ENCODE measurements at regions not wholly inside any gene's neighbourhood (a gene's known extent, or its start where the extent isn't known, plus 50 kb on each side); places are given as distances from the start of the nearest gene placed in this dataset.

DNA sequence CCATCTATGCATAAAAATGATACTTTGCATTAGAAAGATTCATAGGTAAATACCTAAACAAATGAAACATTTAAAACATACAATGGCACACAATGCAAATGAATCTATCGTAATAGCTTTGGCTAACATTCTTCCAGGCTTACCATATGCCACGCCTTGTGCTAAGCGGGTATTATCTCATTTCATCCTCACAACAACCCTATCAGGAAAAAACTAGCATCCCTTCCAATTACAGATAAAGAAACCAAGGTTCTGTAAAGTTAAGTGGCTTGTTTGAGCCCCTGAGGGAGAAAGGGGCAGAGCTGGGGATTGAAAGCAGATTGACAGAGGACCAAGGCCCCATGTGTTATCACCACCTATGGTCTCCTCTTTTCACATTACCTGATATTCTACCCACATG, 145.4 kb upstream of the ETAA1 start:
- in situ Hi-C loops (cut with HindIII; ENCODE audit: low pct_unique_long_range_greater_than_20kb, low sequenced_read_pairs) = no loop called here

DNA sequence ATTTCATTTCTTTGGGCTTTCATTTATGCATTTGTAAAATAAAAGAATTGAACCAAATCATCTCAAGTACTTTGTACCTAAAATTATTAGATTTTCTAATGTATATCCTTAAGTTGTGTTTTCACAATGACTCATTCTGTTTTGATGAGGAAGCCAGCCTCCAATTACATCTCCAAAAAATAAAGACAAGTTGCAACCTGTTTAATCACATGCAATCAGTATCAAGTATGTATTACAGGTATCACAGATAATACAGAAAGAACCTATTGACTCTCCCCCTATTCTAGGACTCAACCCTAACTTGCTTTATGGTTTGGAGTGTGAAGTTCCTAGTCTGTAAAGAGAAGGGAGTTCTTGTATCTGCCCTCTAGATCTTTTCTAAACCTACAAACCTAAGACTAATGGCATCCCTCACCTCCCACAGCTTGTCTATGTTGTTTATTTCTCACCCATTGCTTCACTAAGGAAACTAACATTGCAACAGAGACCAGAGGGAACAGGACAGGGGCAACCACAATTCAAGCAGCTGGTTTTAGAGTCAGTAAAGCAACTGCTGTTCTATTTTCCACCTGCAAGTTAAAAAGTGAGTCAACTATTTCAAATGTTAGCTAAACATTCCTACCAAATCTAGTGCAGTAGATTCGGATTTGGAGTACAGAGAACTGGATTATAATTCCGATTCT, 141.1 kb upstream of the ETAA1 start:
- no peak for DNase-seq (ENCODE audit: low read depth)
- in situ Hi-C loops (cut with HindIII; ENCODE audit: low pct_unique_long_range_greater_than_20kb, low sequenced_read_pairs) = no loop called here

More for the DNA sequence above, 145.4 kb upstream of the ETAA1 start:
- DNase-seq (ENCODE audit: low read depth) = no peak

DNA sequence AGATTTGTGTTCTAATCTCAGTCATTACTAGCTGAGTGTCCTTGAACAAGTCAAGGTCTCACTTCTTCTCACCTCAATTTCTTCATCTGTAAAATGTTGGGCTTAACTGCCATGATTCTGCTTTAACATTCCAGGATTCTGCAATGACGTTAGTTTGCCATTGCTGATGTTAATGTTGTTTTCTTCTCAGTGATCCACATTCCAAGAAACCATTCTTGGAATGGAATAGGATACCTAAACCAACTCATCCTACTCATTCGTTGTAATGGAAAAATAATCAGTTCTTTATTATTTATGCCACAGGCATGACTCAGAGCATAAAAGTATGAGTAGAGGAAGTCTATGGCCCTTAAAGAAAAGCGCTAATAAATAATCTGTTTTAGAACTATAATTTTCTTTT, 140.2 kb upstream of the ETAA1 start:
- in situ Hi-C loops (cut with HindIII; ENCODE audit: low pct_unique_long_range_greater_than_20kb, low sequenced_read_pairs) = no loop called here
- DNase-seq (ENCODE audit: low read depth) = peak; percentile 34

DNA sequence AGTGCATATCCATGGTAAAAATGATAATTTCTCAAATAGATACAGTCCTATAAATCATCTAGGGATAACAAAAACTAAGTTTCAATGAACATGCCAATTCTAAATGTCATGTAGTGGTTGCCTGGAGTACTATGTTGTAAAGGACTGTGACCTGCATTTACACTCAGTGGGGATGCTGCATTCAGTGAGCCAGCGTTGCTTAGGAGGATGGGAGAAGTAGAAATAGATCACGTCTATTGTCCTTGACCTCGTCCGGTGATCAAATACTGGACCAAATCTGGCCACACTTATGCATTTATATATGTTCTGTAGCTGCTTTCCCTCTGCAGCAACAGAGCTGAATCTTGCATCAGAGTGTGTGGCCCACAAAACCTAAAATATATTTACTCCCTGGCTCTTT, 139.0 kb upstream of the ETAA1 start:
- no peak for DNase-seq (ENCODE audit: low read depth)
- in situ Hi-C loops (cut with HindIII; ENCODE audit: low pct_unique_long_range_greater_than_20kb, low sequenced_read_pairs) = no loop called here

DNA sequence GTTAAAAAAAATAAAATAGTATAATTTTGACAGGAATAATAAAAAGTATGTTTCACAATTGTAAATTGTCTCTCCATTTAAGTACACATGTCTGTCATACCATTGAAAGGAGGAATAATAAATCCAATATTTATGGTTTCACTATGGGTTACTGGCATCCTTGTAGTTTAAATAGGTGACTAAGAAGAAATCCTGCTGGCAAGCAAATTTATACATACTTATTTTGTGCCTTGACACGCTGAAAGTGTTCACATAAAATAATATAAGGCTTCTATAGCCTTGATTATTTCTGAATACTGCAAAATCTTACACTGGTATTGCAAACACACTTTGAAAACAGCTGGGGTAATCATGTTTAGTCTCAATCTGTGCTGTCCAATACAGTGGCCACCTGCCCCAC, 138.3 kb upstream of the ETAA1 start:
- no peak for DNase-seq (ENCODE audit: low read depth)
- in situ Hi-C loops (cut with HindIII; ENCODE audit: low pct_unique_long_range_greater_than_20kb, low sequenced_read_pairs) = no loop called here

DNA sequence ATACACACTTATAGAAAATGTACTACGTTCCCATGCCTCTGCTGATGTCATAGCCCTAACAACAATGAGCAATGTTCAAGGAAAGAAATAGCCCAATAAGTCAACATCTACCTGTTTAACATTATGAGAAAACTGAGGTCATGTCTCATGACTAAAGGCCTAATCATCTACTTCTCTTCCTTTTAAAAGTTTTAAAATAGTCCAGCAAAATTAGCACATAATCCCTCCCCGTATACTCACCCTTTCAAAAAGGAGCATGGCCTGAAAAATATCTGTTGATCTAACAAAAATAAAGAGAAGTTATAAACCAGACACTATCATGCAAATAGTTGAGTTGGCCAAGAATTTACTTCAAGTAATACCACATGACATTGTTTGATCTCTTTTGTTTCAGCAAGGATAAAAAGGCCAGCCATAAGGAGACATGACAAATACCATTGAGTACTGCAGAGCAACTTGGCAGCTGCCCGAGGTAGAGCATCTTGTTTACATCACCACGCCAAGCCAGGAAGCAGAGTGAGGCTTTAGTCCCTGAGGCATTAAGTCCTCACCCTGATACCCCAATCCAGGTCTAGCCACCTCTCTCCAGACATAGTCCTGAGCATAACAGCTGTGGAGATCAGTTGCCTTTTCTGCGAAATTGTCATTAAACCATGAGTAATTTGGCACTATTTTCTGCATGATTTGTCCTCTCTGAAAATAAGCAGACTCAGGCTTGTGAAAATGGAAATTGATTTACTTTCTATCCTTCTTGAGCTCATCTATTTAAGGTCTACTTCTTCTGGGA, 137.4 kb upstream of the ETAA1 start:
- in situ Hi-C loops (cut with HindIII; ENCODE audit: low pct_unique_long_range_greater_than_20kb, low sequenced_read_pairs) = no loop called here
- DNase-seq (ENCODE audit: low read depth) = peak; percentile 91

DNA sequence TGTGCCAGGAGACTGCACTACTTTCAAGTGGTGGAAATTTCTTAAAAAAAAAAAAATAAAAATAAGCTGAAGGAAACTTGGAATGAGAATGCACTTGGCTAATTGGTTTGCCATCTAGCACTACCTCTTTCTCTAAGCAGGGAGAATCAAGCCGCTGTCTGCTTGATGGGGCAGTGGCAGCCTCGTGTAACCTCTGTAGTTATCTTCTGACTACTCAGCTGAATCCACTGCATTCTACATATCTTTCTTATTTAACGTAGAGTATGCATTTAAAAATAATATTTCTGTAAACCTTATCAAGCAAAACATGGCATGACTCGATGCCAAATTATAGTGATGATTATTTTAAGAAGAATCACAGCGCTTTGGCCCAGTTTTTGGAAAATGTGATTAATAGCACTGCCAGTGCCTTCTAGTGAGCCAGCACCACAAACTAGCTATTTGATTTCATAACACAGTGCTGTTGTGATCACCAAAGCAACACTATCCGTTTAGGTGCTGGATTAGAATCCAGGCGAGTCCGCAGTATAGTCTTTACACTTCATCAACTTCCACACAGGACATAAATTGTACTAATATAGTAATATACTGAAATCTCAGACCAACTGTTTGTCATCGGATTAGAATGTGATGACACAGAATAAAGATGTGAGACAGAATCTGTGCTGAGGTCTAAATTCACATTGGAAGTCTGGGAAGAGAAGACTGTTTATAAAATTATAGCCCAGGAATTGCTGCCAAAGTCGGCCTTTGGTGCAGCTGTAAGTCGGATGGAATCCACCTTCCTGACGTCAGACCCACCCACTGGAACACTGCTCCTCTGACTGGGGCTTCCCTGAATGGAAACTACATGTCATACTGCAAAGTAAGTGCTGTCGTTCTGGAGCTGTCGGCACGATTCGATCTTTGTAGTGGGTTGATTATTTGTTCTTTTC, 136.5 kb upstream of the ETAA1 start:
- peak; percentile 88 for DNase-seq (ENCODE audit: low read depth)
- in situ Hi-C loops (cut with HindIII; ENCODE audit: low pct_unique_long_range_greater_than_20kb, low sequenced_read_pairs) = no loop called here

DNA sequence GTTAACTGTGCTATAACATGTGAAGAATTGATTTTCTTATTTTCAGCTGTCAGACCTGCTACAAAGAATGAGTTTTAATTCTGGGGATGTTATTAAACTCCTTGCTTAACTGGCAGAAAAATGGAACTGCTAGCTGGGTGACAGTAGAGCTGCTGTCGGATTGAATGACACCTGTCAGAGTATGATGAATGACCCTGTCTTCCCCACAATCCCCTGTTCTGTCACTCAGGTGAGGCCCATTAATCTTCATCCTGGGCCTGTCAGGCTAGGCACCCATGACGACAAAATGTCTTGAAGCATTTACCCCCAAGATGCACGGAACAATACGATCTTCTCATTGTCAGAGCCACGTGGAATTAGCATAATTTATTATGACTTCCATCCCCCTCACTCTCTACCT, 129.9 kb upstream of the ETAA1 start:
- no peak for DNase-seq (ENCODE audit: low read depth)
- in situ Hi-C loops (cut with HindIII; ENCODE audit: low pct_unique_long_range_greater_than_20kb, low sequenced_read_pairs) = no loop called here

DNA sequence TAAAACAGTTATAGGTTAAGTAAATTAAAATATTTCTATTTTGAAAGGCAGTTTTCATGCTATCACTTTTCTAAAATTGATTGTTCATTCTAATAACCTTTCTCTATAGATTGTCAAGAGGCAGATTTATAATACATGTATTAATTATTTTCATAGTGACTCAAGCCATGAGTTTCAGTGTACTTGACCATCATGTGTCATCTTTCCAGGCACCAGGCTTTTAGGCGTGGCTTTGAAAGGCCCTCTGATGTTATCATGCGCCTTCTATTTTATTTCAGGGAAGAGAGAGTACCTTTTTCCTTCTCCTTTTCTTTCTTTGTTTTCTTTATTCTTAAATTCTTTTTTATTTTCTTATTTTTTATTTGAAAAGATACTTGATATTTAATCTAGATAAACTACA, 128.3 kb upstream of the ETAA1 start:
- in situ Hi-C loops (cut with HindIII; ENCODE audit: low pct_unique_long_range_greater_than_20kb, low sequenced_read_pairs) = no loop called here
- DNase-seq (ENCODE audit: low read depth) = no peak

DNA sequence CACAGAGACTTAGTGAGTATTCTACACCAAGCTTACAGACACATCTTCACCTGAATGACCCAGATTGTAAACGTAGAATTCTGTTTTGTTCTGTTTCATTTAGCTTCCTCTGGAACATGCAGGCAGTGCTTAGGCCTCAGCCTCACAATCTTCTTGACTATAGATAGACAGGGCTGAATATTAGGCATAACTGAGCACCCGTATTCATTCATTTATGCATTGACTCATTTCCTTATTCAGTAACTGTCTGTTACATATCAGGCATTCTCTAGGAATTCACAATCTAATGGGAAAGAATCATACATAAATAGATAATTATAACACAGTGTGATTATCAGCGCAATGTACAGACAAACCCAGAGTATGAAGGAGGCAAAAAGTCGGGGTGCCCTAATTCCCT, 124.9 kb upstream of the ETAA1 start:
- DNase-seq (ENCODE audit: low read depth) = no peak
- in situ Hi-C loops (cut with HindIII; ENCODE audit: low pct_unique_long_range_greater_than_20kb, low sequenced_read_pairs) = no loop called here

DNA sequence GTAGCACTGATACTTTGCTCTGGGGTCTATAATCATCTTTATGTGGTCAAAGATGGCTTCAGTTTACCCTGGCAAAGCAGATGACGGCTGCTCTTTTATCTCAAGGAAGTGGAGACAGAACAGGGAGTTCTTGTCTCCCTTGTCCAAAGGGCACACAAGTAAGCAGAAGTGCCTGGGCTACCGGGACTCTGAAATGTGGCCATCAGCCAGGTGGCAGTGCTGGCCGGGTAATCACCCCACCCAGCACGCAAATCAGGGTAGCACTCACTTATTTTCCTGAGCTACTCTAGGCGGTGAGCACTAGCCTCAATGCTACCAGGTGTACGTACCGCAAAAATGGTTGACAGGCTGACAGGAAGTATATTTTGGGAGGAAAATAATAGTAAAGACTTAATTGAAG, 119.7 kb upstream of the ETAA1 start:
- in situ Hi-C loops (cut with HindIII; ENCODE audit: low pct_unique_long_range_greater_than_20kb, low sequenced_read_pairs) = no loop called here
- no peak for DNase-seq (ENCODE audit: low read depth)

DNA sequence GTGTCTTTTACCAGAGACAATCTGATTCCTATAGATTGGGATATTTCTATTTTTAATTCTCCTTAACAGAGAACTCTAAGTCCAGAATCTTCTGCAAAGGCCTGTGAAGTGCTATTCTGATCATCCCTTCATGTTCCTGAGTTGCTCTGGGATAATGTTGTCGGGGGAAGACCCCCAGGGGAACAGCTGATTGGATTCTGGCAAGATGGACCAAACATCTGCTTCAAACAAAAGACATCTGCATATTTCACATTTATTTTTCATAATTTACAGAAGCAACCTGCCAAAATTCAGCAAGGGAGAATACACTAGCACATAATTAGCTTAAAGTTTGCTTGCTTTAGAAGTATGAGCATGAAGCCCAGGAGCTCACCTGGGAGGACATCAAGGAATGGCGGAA, 116.0 kb upstream of the ETAA1 start:
- DNase-seq (ENCODE audit: low read depth) = no peak
- in situ Hi-C loops (cut with HindIII; ENCODE audit: low pct_unique_long_range_greater_than_20kb, low sequenced_read_pairs) = no loop called here

DNA sequence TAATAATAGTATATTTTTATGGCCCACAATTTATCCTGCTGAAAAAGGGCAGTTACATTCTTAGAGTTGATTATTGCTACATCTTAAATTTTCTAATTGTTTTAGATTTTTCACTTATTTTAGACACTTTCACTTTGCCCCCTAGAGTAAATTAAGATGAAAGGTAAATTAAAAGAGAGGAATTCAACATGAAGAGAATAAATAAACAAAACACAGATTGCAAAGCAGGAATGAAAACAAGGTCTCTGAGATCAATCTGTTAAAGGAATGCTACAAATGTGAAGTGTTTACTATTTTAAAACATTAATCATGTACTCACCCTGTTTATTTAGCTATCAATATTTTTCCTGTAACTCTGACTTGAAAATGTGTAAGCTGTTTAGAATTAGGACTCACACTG, 113.5 kb upstream of the ETAA1 start:
- no peak for DNase-seq (ENCODE audit: low read depth)
- in situ Hi-C loops (cut with HindIII; ENCODE audit: low pct_unique_long_range_greater_than_20kb, low sequenced_read_pairs) = no loop called here

DNA sequence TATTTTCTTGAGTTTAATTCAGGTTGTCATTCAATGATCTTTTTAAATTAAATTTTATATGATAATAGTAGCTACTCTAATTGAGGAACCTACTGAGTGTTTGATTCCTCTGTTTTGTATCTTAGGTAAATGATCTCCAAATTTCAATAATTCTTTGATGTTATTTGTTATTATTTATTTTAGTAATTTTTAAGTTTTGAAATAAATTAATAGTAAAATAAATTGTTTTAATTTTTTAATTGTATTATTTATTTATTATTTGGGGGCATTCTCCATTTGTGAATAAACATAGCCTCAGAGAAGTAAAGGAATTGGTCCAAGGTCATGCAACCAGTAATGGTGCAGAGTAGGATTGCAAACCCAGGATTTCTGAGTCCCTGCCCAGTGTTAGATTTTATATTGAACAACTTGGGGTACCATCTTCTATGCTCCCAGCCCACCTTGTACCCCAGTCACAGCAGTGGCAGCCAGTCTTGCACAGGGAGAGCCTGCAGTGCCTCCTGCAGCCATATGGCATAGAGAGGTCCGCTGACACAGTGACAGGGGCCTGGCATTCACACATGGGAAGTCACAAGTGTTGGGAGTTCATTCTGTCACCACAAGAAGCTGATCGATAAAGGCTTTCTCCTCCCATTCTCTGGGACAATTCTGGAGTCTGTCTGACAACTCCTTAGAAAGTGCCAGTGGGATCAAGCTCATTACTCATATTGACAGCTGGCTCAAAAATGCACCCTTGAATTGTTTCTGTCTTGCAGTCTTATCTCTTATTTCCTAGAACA, 110.0 kb upstream of the ETAA1 start:
- in situ Hi-C loops (cut with HindIII; ENCODE audit: low pct_unique_long_range_greater_than_20kb, low sequenced_read_pairs) = no loop called here
- no peak for DNase-seq (ENCODE audit: low read depth)

DNA sequence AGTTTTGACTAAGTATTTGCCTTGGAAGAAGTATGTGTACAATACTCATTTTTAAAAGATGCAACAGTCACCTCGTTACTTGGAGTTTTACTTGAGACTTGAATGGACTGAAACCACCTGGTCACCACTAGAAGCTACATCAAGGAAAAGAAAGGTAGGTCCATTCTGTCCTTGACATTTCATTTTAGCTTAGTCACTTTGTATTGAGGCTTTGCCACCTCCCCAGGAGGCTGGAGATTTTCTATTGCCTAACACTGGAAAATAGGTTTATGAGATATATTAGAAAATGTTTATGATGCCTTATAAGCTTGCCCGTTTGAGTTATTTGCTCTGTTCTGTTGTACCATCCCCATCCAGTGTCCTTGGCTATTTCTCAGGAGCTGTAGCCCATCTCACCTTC, 107.9 kb upstream of the ETAA1 start:
- no peak for DNase-seq (ENCODE audit: low read depth)
- in situ Hi-C loops (cut with HindIII; ENCODE audit: low pct_unique_long_range_greater_than_20kb, low sequenced_read_pairs) = no loop called here

DNA sequence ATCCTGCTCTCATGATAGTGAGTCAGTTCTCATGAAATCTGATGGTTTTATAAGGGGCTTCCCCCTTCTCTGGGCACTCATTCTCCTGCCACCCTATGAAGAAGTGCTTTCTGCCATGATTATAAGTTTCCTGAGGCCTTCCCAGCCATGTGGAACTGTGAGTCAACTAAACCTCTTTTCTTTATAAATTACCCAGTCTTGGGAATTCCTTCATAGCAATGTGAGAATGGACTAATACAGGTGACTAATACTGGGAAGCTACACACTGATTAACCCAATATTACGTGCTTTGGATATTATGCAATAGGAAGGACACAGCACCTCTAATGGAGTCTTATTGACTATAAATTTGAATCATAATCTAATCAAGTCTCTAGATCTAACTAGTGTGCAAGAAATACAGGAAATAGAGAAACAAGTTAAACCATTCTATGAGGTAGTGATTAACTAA, 107.2 kb upstream of the ETAA1 start:
- in situ Hi-C loops (cut with HindIII; ENCODE audit: low pct_unique_long_range_greater_than_20kb, low sequenced_read_pairs) = no loop called here
- DNase-seq (ENCODE audit: low read depth) = peak; percentile 96

DNA sequence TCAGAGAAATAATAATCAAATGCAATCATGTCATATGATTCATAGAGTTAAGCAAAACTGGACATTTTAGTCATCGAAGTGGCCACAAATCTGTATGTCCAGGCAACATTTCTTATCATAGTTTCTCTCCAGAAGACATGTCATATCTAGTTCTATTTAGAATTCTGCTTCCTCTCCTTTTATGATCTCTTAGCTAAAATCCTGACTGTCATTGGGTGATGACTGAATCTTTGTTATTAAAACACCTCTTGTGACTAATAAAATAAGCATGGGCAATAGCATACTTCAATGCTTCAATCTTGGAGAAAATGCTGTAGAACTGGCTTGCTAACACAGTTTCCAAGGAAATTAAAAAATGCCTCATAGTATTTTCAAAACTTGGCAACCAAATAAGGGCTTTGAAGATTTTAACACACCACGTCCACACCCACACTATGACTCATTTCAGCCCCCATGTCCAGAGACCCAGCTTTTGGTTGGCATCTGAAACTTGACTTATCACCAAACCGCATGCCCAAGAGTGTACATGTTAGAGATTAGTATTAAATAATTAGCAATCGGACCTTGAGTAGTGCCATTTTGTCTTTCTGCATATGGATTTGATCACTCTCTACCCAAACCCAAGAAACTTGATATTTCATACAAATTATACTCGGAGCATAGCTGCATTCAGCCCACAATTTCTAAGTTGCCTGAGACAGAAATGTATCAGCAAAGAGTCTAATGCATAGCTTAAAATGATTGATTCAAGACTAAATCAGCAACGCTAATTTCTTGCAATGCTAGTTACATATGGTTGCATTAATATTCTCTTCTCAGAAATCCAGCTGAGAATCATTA, 106.5 kb upstream of the ETAA1 start:
- in situ Hi-C loops (cut with HindIII; ENCODE audit: low pct_unique_long_range_greater_than_20kb, low sequenced_read_pairs) = no loop called here
- DNase-seq (ENCODE audit: low read depth) = peak; percentile 92

All from Caki2 (cell line).